GOT3 (cell line): ENCODE measurements at regions not wholly inside any gene's neighbourhood (a gene's known extent, or its start where the extent isn't known, plus 50 kb on each side); places are given as distances from the start of the nearest gene placed in this dataset.

Experiments used
- DNase-seq: peaks from one replicate; lab custom pipeline; 2025; ENCODE audit warnings: mixed read lengths; lab: John Stamatoyannopoulos, UW

DNA sequence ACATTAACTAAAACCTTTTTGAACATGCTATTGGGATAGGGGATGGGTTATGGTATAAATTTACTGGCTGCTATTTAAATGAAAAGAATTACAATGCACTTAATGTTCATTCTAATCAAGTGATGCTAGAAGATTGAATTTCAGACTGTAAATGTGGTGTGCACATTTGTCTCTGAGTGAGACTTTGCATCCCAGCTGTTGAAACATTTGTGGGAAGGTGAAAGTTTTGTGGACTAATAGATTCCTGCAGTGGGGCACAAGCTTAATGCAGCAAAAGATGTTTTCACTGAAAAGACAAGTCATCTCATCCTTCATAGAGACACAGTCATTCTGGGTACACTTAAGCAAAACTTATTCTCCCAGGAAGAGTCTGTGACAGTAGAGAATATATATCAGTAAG, 323.6 kb downstream of the NFIB start:
- no peak for DNase-seq

DNA sequence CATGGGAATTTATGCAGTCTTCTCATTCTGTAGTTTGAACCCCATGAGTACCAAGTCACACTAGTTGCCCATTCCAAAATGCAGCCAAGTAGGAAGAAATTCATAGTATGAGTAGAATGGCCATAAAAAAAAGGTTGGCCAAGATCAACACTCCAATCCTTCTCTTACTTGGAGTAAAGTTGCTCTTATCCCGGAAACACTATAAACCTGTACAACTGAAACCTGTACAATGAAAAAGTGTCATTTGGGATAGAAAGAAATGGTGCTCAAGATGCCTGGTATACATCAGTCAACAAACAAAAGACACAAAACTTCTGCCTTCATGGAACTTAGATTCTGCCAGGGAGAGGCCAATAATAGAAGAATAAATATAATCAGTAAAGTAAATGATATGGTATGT, 325.0 kb downstream of the NFIB start:
- DNase-seq: no peak

DNA sequence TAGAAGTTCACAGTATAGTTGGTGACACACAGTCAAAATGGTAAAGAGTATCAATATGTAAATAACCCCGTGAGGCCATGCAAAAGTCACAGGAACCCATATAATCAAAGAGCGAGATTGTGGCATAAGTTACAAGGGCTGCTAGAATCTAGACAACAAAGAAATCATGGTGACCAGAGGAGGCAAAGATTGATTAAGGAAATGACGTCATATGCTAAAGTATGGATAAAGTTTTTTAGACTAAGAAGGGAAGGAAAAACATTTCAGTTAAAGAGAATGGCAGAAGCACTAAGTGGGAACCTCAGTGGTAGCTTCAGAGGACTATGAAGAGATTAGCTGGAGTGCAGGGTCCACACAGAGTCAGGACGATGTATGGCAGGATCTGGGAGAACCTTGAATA, 330.3 kb downstream of the NFIB start:
- DNase-seq: no peak

DNA sequence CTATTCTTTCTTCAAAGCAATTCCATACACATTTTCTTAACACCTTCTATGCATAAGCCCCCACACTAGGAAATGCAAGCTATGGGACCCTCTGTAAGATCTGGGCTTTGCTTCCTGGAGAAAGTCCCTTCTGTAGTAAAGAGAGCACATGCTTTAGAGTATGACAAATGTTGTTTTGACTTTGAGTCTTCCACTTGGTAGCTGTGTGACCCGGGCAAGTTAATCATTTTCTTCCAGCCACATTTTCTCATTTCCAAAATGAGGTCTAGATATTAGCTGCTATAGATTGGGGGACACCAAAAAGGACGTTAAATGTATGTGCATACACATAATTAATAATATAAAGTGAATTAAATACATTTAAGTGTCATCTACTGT, 334.0 kb downstream of the NFIB start:
- DNase-seq: no peak

DNA sequence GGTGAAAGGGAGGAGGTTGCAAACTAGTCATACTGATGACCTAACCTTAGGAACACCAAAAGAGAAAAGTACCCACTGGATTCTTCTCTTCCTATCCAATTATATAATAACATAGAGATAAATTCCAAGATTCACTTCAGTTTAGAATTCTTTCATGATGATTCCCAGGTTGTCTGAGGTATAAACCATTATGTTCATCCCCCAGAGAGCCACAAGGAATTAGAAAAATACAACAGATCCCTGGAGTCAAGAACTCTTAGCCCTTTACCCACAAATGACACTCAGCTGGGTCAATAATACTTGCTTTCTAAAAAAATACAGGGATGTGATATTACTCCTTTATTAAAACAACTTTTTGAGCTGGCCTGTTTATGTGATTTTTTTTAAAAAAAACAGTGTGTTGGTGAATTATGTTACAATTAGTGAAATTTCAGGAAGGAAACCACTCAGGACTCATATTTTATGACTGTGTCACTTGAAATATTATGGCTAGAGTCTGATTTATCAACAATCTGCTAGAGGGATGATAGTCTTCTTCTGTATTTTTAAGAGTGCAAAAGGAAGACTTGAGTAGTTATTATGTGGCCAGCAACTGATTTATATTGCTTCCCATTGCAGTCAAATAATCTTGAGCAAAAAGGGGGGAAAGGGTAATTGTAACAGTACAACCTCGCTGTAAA, 338.2 kb downstream of the NFIB start:
- DNase-seq: no peak

DNA sequence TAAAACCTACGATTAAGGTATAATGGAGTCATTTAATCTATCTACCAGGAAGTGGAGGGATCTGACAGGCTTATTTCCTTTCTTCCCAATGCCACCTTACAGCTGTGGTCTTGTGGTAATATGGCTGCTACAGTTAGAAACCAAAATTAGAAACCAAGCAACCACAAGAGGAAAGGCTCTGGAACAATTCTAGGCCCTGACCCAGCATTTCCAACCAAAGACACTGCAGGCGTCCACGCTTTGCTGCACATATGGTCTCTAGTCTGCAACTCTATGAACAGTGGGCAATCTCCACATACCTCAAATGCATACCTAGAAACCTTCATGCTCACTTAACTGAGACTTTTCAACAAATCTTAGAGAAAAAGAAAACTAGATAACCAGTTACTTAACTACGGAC, 339.1 kb downstream of the NFIB start:
- no peak for DNase-seq

DNA sequence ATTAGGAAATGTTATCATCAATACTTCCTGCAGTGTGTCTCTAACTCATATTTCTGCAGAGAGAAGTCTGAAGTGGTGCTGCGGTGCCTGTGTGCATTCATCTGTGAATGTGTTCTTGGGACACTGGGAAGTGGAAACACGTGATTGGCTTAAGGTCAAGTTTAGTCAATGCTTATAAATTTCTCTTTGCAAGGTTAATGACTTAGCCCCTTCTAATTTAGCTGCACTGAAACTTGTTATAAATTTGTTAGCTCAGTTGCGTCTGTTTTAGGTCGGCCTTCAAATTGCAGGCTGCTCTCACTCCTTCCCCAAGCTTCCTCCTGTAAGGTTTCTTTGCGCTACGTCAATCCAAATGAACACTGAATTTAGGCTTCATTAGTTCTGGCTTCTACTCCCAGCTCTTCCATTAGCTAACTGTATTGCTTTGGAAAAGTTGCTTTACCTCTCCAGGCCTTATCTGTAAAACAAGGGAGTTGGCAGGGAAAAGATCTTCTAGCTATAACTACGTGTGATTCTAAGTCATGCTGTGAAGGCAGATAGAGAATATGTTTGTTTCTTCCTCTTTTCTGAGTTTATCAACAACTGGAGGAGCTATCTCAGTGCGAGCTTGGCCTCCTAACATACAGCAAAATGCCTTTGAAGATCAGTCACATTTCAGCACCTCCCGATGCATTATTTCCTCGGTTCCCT, 341.8 kb downstream of the NFIB start:
- no peak for DNase-seq

DNA sequence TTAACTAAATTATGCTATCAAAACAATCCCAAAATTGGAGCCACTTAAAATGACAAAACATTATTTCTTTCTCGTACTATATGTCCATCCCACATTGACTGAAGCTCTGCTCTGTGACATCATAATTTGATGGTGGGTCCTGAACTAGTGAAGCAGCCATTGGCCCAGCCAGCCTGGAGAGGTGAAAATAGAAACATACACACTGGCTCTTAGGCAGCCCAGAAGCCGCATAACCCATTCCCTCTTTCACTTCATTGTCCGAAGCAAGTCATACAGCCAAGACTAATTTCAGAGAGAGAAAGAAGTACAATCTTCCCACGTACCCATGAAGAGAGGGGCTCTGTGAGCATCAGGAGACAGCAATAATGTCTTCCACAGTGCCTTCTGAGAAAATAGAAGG, 342.5 kb downstream of the NFIB start:
- DNase-seq: no peak

DNA sequence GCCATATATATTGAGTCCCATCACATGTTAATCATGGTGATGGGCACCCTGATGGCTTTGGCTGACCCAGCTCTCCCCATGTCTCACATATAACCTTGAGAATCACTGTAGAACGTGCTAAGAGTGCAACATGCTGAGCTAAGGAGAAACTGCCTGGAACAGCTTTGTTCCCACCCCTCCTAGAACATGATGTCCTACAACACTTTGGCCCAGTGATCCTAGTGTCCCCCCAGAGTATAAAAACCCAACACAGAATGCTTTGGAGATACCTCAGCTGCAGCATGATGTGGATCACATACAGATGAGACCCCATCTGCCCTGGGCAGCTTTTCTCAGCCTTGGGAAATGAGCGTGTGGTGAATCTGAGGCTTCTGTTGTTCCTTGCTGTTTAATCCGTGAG, 343.5 kb downstream of the NFIB start:
- DNase-seq: no peak

DNA sequence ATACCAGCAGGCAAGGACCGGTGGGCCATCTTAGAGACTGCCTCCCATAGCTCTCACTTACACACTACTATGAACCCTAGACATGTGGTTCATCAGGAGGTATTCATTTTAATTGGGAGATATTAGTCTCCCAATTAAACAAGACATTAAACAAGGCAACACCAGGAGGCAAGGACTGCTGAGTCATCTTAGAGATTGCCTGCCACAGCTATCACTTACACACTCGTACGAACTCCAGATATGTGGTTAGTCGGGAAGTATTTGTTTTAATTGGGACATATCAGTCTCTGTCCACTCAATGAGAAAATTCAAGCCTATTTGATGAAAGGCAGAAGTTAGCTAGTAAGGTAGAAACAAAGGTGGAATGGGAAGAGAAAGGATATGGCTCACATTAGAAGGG, 343.9 kb downstream of the NFIB start:
- DNase-seq: no peak

DNA sequence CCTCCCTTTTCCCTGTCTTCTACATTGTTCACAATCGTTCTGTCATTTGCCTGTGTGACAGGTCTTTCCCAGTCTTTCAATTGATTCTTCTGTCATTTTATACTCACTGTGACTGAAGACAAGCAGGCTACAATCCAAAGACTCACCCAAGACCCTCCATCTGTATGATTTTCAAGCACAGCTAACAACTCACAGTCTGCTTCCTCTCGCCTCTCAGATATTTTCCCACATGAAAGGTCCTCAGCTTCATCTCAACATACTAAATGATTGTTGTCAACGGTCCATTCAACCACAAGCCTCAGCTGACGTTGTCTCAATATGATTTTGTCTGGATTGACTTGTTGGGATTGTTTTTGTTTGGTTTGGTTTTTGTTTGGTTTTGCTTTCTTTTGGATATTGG, 346.5 kb downstream of the NFIB start:
- DNase-seq: no peak

DNA sequence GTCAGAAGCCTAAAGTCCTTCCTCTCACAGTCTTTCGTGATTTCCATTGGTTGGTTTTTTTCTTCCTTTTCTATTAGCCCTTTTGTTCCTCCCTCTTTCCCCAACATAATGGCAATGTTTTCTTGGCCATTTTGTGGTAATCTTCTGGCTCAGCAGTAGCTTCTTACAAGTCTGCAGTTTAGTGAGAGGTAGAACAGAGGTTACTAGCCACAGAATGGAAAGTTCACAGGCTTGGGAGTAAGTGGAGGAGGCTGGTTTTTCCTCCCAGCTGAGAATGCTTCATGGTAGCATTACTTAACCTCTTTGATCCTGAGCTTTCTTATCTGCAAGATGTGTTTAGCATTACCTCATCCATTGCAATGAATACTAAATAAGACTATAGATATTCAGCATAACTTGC, 346.9 kb downstream of the NFIB start:
- DNase-seq: no peak

DNA sequence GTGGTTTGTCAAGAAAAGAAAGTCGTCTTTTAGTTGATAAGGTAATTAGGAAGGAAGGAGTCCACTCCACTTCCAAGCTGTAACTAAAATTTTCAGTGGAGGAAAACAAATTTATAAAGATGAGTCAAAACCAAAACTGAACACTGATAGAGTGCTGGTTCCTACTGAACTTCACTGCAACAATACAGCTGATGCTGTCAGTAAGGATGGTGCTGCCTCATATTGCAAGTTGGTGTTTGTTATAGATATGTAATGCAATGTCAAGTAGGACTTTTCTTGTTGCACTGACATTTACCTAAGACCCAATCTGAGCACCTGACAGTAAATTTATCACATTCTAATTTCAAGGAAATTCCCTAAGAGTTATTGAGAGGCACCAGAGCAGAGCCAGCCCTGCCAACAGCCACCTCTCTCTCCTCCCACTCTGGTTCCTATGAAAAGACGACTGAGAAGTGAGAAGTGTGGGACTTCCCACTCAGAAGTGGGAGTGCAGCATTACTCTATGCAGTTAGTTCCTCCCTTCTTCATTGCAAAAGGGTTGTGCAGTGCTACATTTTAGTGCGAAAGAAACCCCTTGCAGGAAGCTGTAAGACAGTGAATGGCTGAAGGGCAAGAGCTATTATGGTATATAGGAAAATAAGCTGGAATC, 350.8 kb downstream of the NFIB start:
- DNase-seq: no peak

DNA sequence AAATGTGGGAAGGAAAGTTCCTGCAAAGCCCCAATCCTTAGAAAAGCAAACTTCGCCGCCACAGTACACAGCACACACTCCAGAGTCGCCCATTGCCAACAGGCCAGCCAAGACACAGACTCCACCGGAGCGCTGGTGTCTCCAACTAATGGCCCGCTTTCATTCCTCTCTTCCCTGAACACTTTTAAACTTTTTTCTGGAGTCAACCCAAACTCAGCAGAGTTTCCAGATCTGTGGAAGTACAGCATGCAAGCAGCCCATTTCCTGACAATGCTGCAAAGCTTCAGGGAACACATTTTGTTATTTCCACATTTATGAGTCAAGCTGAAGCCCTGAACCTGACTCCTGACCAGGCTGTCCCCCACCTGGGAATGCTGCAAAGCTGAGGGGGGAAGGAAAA, 351.9 kb downstream of the NFIB start:
- DNase-seq: no peak

DNA sequence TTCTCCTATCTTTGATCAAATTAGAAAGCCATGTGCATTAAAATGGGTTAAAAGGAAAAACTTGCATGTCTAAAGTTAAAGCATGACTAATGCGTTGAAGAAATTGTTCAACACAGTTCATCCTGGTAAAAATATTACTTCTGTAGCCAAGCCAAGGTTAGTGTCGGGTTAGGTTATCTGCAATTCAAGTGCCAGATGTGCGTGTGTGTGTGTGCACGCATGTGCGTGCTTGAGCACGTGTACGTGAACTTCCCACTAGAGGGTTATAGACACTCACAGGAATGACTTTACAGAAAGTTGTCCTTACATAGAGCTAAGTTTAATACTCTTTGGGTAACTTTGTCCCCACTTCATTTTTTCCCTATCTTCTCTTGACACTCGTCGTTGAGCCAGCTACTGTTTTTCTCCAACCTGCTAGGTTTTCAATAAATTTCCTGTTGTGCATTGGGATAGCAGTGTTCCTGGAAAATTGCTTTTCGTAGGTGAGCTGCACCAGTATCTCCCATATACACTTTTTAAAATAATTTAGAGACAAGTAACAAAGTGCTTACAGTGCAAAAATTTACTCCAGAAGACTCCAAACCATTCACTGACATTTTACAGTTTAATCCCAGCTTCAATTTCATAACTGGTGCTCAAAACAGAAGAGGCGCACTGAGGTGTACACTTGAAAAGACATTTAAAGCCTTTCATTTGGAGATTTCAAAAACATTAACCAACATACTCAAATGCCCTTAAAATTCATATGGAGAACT, 353.8 kb downstream of the NFIB start:
- DNase-seq: no peak

DNA sequence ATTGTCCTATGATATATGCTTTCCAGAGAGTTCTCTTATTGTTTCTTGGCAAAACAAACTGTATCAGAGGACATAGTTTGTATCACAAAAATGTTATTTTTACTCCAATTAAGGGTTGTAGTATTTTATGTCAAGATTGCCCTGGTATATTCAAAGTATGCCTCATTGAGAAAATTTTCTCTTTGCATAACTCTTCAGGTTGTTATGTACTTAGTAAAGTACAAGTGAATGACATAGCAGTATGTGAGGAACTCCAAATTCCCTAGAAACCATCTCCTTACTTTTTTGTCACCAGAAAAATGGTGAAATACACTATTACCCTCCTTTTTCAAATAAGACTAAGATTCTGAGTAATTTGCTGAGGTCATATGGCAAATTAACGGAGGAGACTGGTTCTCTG, 355.3 kb downstream of the NFIB start:
- DNase-seq: no peak

DNA sequence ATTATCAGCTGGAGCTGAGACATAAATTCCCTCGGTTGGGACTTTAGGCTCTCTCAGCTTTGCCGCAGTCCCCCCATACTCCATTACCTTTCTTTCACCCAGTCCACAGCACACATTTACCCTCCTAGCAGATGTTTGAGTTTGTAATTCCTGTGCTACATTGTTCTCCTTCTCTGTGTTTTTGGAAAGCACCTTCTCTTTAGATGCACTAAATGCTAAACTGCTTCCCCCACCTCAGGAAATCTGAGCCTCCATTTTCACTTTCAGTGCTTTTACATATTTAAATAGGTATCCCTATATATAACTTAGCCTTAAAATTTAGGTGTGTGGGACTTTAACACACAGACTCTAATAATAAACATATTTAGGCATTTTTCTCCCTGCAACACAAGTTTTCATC, 356.9 kb downstream of the NFIB start:
- no peak for DNase-seq

DNA sequence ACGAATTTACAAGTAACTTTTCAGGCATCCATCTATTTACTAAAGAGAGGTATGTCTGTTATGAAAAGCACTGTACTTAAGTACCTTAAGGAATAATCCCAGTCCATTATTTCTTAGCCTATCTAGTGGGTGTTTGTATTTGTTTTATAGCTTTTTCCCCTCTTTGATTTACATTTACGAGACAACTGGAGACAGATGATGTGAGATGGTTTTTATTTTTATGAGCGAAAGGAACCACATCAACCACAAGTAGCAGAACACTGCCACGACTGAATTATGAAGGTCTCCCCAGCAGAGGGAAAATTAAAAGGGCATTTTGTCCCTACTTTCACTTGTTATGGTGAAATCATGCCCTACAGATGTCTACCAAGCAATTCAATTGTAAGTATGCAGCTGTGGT, 357.8 kb downstream of the NFIB start:
- no peak for DNase-seq

DNA sequence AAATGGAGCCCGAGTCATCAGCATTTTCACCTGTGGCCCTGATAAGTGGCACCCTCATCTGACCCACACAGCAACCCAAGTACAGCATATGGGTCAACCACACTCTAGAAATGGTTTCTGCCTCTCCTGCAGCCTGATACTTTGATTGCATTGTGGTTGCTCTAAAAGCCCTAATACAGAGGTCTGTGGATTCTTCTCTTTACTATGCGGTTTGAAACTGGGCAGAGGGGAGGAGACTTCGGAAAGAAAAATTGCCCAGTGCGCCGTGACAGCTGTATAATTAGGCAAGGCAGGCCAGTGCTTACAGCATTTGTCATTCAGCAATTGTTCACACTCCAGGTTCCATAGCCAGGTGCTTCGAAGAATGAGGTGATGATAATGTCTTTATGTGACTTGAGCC, 361.0 kb downstream of the NFIB start:
- DNase-seq: no peak

DNA sequence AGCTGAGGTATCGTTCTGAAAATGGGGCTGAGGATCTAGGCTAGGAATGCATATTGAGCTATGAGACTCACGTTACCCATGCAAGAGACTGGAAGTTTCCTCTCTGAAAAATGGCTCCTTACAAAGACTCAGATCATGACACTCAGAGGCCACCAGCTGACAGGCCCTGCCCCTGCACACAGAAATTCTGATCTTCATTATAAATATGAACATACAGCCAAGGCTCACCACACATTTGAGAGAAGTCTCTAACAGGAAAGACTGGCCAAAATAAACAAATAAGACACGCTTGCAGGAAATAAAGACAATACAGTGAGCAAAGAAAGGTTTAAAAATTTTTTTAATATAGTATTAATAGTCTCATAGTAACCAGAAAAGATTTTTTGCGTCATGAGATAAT, 365.9 kb downstream of the NFIB start:
- DNase-seq: no peak

DNA sequence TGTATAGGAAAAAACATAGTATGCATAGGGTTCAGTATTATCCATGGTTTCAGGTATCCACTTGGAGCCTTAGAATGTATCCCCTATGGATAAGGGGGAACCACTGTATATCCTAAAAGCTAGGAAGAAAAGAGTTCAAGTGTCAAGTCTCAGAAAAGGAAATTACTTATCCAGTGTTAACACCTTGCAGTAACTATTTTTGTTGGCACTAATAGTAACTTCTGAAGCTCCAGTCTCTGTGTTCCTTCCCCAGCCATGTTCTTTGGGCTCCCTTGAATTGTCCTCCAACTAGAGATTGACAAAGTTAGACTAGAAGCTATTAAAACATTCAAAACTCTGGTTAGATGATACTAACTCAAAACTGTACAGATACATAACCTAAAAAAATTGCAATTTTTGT, 370.8 kb downstream of the NFIB start:
- no peak for DNase-seq

DNA sequence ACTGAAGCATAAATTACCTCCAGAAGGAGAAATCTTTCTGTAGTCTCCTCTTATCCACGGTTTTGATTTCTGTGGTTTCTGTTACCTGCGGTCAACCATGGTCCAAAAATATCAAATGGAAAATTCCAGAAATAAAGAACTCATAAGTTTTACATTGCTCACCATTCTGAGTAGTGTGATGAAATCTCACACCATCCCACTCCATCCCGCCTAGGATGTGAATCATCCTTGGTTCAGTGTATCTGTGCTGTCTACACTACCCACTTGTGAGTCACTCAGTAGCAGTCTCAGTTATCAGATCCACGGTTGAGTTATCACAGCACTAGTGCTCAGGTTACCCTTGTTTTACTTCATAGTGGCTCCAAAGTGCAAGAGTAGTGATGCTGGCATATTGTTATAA, 371.2 kb downstream of the NFIB start:
- DNase-seq: no peak

DNA sequence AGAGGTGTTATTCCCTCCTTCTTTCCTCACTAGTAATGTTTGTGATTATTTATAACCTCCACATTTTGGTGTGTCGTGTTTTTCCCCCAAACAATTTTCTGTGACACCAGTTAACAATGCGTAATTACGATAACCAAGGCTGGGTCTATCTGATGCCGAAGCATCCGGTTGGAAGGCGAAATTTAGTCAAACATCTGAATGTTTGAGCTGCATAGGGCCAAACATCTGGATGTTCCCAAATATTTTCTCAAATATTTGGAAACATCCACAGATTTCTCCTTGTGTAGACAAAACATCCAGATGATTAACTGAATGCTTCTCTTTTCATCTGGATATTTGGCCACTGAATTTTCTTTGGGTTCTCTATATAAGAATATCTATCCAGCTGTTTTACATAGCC, 371.7 kb downstream of the NFIB start:
- DNase-seq: no peak
